K562 (cell line): ENCODE measurements at regions not wholly inside any gene's neighbourhood (a gene's known extent, or its start where the extent isn't known, plus 50 kb on each side); places are given as distances from the start of the nearest gene placed in this dataset.
A peak's percentile ranks its signal among the peaks of the same experiment; 100 is the strongest.

Experiments used
- BMI1 ChIP-seq: fragments of 150-350 bp; IDR thresholded peaks from 2 replicates; pipeline ENCODE4 v1.6.1; 2014; ENCODE audit warnings: low read length
- CBFB ChIP-seq: sonication (generic); formaldehyde crosslinking; IDR thresholded peaks from 2 replicates; pipeline ENCODE4 v1.4.0; 2020; ENCODE audit warnings: mild to moderate bottlenecking, missing genetic modification reagents
- DIDO1 ChIP-seq: fragments of 450-650 bp; IDR thresholded peaks from 2 replicates; pipeline ENCODE4 v1.6.1; 2016; ENCODE audit warnings: low read depth, missing biosample characterization, missing genetic modification characterization
- HDAC1 ChIP-seq, 2 experiments: fragments of 450-650 bp; IDR thresholded peaks; 2 replicates each; pipeline ENCODE4 v1.6.1; 2016 to 2017; ENCODE audit warnings: inconsistent platforms in 1 of 2, mild to moderate bottlenecking in 1 of 2, moderate library complexity in 1 of 2
- ILK ChIP-seq: fragments of 450-650 bp; IDR thresholded peaks from 2 replicates; pipeline ENCODE4 v1.6.1; 2016; ENCODE audit warnings: missing genetic modification characterization, low read depth, mild to moderate bottlenecking, missing compliant biosample characterization, moderate library complexity, borderline replicate concordance
- NBN ChIP-seq: fragments of 450-650 bp; IDR thresholded peaks from 2 replicates; pipeline ENCODE4 v1.6.1; 2016; ENCODE audit warnings: low read depth, mild to moderate bottlenecking
- NFATC3 ChIP-seq: fragments of 450-650 bp; IDR thresholded peaks from 2 replicates; pipeline ENCODE4 v1.6.1; 2017; ENCODE audit warnings: mild to moderate bottlenecking
- NFE2 ChIP-seq: IDR thresholded peaks from 2 replicates; pipeline ENCODE4 v1.6.1; 2014; ENCODE audit warnings: antibody characterized with exemption, low read depth
- POLR2AphosphoS2 ChIP-seq: IDR thresholded peaks from 2 replicates; pipeline ENCODE4 v1.6.1; 2012; ENCODE audit warnings: low read length, improper control_type of control experiment
- PTBP1 ChIP-seq: fragments of 200-400 bp; formaldehyde crosslinking; IDR thresholded peaks from 2 replicates; pipeline ENCODE4 v1.6.1; 2017; ENCODE audit warnings: low read depth, low read length
- RERE ChIP-seq: sonication (generic); formaldehyde crosslinking; IDR thresholded peaks from 2 replicates; pipeline ENCODE4 v1.8.0; 2023; ENCODE audit warnings: missing genetic modification reagents, mild to moderate bottlenecking, borderline replicate concordance
- RFX1 ChIP-seq: fragments of 450-650 bp; IDR thresholded peaks from 2 replicates; pipeline ENCODE4 v1.6.1; 2016; ENCODE audit warnings: mild to moderate bottlenecking, moderate library complexity
- TCF7 ChIP-seq: sonication (generic); IDR thresholded peaks from 2 replicates; pipeline ENCODE4 v1.6.1; 2016; ENCODE audit warnings: antibody characterized with exemption, borderline replicate concordance
- TFAM ChIP-seq: fragments of 250-450 bp; sonication (Bioruptor Pico); conservative IDR thresholded peaks from 2 replicates; pipeline ENCODE4 v1.5.0; 2021; ENCODE audit warnings: mild to moderate bottlenecking, moderate library complexity
- VEZF1 ChIP-seq: fragments of 200-800 bp; sonication (Bioruptor generic); IDR thresholded peaks from 2 replicates; pipeline ENCODE4 v1.6.1; 2017; ENCODE audit warnings: missing genetic modification characterization, missing compliant biosample characterization
- ZNF134 ChIP-seq: fragments of 250-450 bp; sonication (Bioruptor Pico); conservative IDR thresholded peaks from 2 replicates; pipeline ENCODE4 v1.4.0; 2020
- ZSCAN29 ChIP-seq: fragments of 450-650 bp; IDR thresholded peaks from 2 replicates; pipeline ENCODE4 v1.6.1; 2017
- TF ChIP-seq, protein P1 (sequence below), 2 experiments: fragments of 450-650 bp in 1 of 2; sonication (generic) in 1 of 2; formaldehyde crosslinking; conservative IDR thresholded peaks; 2 replicates each; pipeline versions ENCODE4 v1.4.0 to v1.8.1; 2020 to 2022; ENCODE audit warnings: mild to moderate bottlenecking in 1 of 2, missing genetic modification reagents in 1 of 2
- TF ChIP-seq, protein P2 (sequence below): IDR thresholded peaks from 2 replicates; pipeline ENCODE4 v1.6.1; 2011; ENCODE audit warnings: borderline replicate concordance, low read depth, mild to moderate bottlenecking, moderate library complexity, low read length; ENCODE audit not compliant: insufficient read depth, poor library complexity, severe bottlenecking

DNA sequence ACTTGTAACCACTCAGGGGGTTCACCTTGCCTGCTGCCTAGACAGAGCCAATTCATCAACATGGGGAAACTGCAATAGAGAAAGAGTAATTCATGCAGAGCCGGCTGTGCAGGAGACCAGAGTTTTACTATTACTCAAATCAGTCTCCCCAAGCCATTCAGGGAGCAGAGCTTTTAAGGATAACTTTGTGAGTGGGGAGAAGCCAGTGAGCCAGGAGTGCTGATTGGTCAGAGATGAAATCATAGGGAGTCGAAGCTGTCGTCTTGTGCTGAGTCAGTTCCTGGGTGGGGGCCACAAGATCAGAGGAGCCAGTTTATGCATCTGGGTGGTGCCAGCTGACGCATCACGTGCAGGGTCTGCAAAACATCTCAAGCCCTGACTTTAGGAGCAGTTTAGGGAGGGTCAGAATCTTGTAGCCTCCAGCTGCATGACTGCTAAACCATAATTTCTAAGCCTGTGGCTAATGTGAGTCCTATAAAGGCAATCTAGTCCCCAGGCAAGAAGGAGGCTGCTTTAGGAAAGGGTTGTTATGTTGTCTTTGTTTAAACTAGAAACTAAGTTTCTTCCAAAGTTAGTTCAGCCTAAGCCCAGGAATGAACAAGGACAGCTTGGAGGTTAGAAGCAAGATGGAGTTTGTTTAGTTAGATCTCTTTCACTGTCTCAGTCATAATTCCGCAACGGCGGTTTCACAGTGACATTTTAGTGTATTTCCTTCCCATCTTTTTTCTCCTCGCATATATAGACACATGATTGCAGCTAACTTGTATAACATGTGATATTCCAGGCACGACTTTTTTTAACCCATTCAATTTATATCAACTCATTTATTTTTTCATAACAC, 68.9 kb upstream of the NCOR2 start (continued):
- TF ChIP-seq ZSCAN29 (no peak), RERE (CRISPR knock-in tag) (no peak), TCF7 (0 out of 2 replicates have a peak, but pooled peaks have one; percentile 66), VEZF1 (CRISPR knock-in tag) (no peak), ILK (tag) (no peak), NBN (no peak), HDAC1 (IDR thresholded peaks at IDR 0.05) (no peak), POLR2AphosphoS2 (no peak), NFATC3 (no peak), ZNF134 (CRISPR knock-in tag) (no peak), TFAM (CRISPR knock-in tag) (no peak), BMI1 (no peak), RFX1 (no peak), PTBP1 (no peak), CBFB (CRISPR knock-in tag) (no peak), NFE2 (peak; percentile 93), DIDO1 (tag) (no peak)
- TF ChIP-seq, protein P1, sequence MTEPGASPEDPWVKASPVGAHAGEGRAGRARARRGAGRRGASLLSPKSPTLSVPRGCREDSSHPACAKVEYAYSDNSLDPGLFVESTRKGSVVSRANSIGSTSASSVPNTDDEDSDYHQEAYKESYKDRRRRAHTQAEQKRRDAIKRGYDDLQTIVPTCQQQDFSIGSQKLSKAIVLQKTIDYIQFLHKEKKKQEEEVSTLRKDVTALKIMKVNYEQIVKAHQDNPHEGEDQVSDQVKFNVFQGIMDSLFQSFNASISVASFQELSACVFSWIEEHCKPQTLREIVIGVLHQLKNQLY (CRISPR knock-in tag; conservative IDR thresholded peaks at IDR 0.05) = no peak
- TF ChIP-seq, protein P2, sequence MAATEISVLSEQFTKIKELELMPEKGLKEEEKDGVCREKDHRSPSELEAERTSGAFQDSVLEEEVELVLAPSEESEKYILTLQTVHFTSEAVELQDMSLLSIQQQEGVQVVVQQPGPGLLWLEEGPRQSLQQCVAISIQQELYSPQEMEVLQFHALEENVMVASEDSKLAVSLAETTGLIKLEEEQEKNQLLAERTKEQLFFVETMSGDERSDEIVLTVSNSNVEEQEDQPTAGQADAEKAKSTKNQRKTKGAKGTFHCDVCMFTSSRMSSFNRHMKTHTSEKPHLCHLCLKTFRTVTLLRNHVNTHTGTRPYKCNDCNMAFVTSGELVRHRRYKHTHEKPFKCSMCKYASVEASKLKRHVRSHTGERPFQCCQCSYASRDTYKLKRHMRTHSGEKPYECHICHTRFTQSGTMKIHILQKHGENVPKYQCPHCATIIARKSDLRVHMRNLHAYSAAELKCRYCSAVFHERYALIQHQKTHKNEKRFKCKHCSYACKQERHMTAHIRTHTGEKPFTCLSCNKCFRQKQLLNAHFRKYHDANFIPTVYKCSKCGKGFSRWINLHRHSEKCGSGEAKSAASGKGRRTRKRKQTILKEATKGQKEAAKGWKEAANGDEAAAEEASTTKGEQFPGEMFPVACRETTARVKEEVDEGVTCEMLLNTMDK = no peak
